Lung (tissue), 11 donors: ENCODE measurements at regions not wholly inside any gene's neighbourhood (a gene's known extent, or its start where the extent isn't known, plus 50 kb on each side); places are given as distances from the start of the nearest gene placed in this dataset.

Source experiments
- ATAC-seq: fragments of 200-7000 bp; cut with Tn5 transposase; one replicate; pipeline ENCODE4 v1.9.1; 2020; ENCODE audit warnings: moderate number of reproducible peaks; ENCODE audit not compliant: insufficient read depth, low FRiP score
- DNase-seq, 3 donors: peaks; one replicate each; pipeline ENCODE4 v3.0.0-alpha.2; 2013 to 2017
- H3K27ac ChIP-seq, 2 donors: one replicate each; pipeline ENCODE4 v1.5.1; 2013; ENCODE audit warnings: mild to moderate bottlenecking in 2 of 2, moderate library complexity in 2 of 2, control low read depth in 1 of 2, inconsistent platforms in 1 of 2, low read depth in 1 of 2, low read length in 1 of 2
- H3K27me3 ChIP-seq, 3 donors: one replicate each; pipeline ENCODE4 v1.5.1; 2013; ENCODE audit warnings: low read length in 2 of 3; ENCODE audit not compliant: control insufficient read depth in 3 of 3, insufficient read depth in 3 of 3
- H3K36me3 ChIP-seq, 4 donors: one replicate each; pipeline ENCODE4 v1.5.1; 2013; ENCODE audit warnings: low read length in 4 of 4, mild to moderate bottlenecking in 1 of 4, moderate library complexity in 1 of 4; ENCODE audit not compliant: control insufficient read depth in 4 of 4, insufficient read depth in 4 of 4
- H3K4me1 ChIP-seq, 5 donors: one replicate each; pipeline ENCODE4 v1.5.1; 2013; ENCODE audit warnings: low read length in 5 of 5, mild to moderate bottlenecking in 2 of 5, moderate library complexity in 1 of 5; ENCODE audit not compliant: control insufficient read depth in 5 of 5, insufficient read depth in 5 of 5
- H3K4me3 ChIP-seq: one replicate; pipeline ENCODE4 v1.5.1; 2013; ENCODE audit warnings: mild to moderate bottlenecking, control low read depth, moderate library complexity
- H3K9ac ChIP-seq, 2 donors: one replicate each; pipeline ENCODE4 v1.5.1; 2013; ENCODE audit warnings: low read length in 2 of 2, control low read depth in 1 of 2; ENCODE audit not compliant: insufficient read depth in 1 of 2
- H3K9me3 ChIP-seq, 4 donors: one replicate each; pipeline ENCODE4 v1.5.1; 2013; ENCODE audit warnings: low read length in 3 of 4, mild to moderate bottlenecking in 1 of 4, moderate library complexity in 1 of 4; ENCODE audit not compliant: control insufficient read depth in 4 of 4, insufficient read depth in 3 of 4
- WGBS, 2 donors: extraction: QIAGEN DNeasy Blood & Tissue Kit; methylation state at CpG; one replicate each; pipeline ENCODE4 v1.1.7; 2013; 5-methylcytosine and 5-hydroxymethylcytosine counted together
- TF ChIP-seq, protein P1 (sequence below): IDR thresholded peaks from 2 replicates; pipeline ENCODE4 v1.5.1; 2012; ENCODE audit warnings: mild to moderate bottlenecking; ENCODE audit errors: control extremely low read depth, extremely low read depth
- donor health status: control.
- donor health status: control.
- donor health status: Bipolar disorder and iron deficiency.
- donor health status: healthy.
- donor health status: DM: yes; HTN: yes; CAD: no.

DNA sequence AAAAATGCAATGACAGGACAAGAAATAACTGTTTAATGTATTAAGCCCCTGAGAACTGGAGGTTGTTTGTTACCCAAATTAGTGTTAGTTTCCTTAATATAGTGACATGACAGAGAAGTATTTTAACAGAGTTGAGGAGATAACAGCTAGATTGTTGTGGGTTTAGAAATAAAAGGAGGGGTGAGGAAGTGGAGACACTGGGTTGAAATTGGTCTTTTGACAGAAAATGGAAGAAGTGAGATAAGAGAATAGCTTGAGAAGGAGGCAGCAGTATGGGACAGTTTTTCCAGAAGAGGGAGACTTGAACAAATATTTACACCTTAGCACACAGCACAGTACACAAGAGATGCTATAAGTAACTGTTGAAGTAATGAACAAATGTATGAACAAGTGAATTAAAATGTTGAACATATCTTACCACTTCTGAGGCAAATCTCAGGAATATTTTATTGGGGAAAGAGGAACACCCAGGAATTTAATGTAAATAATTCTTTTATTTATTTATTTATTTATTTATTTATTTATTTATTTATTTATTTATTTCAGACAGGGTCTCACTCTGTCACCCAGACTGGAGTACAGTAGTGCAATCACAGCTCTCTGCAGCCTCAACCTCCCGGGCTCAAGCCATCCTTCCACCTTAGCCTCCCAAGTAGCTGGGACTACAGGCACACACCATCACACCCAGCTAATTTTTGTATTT lies 58.0 kb upstream of the EGFL6 start:
- Histone ChIP-seq H3K9me3 (no peaks in the 10 kb centered on the region), H3K4me1 (no peaks in the 10 kb centered on the region), H3K27me3 (peaks cover 0 to 28% (median 16%) of the 10 kb centered on the region in 3 donors), H3K27ac (no peak overlapping the region), H3K9ac (no peak overlapping the region), H3K36me3 (no peaks in the 10 kb centered on the region), H3K4me3 (no peak overlapping the region)
- ATAC-seq (no peak), DNase-seq (no peak)
- WGBS, 2 donors, result 95 to 100% methylated on average over 1 of the region's 1 CpG
- TF ChIP-seq, protein P1, sequence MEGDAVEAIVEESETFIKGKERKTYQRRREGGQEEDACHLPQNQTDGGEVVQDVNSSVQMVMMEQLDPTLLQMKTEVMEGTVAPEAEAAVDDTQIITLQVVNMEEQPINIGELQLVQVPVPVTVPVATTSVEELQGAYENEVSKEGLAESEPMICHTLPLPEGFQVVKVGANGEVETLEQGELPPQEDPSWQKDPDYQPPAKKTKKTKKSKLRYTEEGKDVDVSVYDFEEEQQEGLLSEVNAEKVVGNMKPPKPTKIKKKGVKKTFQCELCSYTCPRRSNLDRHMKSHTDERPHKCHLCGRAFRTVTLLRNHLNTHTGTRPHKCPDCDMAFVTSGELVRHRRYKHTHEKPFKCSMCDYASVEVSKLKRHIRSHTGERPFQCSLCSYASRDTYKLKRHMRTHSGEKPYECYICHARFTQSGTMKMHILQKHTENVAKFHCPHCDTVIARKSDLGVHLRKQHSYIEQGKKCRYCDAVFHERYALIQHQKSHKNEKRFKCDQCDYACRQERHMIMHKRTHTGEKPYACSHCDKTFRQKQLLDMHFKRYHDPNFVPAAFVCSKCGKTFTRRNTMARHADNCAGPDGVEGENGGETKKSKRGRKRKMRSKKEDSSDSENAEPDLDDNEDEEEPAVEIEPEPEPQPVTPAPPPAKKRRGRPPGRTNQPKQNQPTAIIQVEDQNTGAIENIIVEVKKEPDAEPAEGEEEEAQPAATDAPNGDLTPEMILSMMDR, result no peak

DNA sequence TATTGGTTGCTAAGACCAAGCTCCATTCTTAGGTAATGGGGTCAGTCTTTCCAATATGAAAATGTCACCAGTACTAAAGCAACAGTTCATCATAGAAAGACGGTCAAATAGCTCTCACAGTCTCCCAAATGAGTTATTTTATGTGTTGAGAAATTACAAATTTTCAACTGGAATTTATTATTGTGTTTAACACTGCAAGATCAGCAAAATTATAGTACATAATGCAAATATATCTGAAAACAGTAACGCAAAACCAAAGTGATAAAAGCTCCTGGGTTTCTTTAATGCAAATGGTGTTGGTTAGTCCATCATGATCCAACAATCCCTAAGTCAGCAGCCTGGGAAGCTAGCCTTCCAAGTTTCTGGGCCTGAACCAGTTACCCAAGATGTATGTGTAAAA lies 61.5 kb upstream of the EGFL6 start:
- Histone ChIP-seq H3K4me3 (no peak overlapping the region), H3K27me3 (peaks cover 0 to 33% (median 17%) of the 10 kb centered on the region in 3 donors), H3K9ac (no peak overlapping the region), H3K27ac (no peak overlapping the region), H3K9me3 (no peaks in the 10 kb centered on the region), H3K4me1 (no peaks in the 10 kb centered on the region), H3K36me3 (no peaks in the 10 kb centered on the region)
- DNase-seq (no peak), ATAC-seq (no peak)
- TF ChIP-seq, protein P1, result no peak
- 74 to 84% methylated on average over 2 of the region's 2 CpGs for WGBS, 2 donors

DNA sequence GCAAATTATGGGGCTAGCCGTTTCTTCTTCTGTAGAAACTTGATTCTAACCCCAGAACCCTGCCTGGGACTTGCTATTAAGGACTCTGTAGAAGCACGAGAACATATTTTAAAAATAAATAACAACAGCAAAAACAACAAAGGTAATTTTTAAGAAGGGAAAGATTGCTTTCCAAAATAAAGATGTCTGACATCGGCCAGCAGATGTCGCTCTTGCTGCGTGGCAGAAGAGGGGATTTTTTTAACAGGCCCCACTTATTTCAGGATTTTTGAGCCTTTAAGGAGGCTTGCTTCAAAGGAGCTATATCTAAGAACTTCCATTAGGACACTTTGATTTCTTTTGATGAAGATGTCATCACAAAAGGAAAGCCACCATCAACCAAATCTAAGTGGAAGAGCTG lies 62.8 kb upstream of the EGFL6 start:
- H3K27ac ChIP-seq, result no peak overlapping the region
- TF ChIP-seq, protein P1, result peak; percentile 62
- no peak overlapping the region for H3K9ac ChIP-seq
- H3K4me1 ChIP-seq, result no peaks in the 10 kb centered on the region
- ATAC-seq (no peak), DNase-seq (peak; percentile 49 to 75 (median 54))
- H3K27me3 ChIP-seq, result peaks cover 0 to 33% (median 11%) of the 10 kb centered on the region in 3 donors
- no peaks in the 10 kb centered on the region for H3K9me3 ChIP-seq
- WGBS, 2 donors, result 6 to 10% methylated on average over 5 of the region's 5 CpGs
- H3K4me3 ChIP-seq, result no peak overlapping the region
- no peaks in the 10 kb centered on the region for H3K36me3 ChIP-seq

- WGBS, 2 donors, result 45 to 57% methylated on average over 2 of the region's 2 CpGs
- Histone ChIP-seq H3K9me3 (no peaks in the 10 kb centered on the region), H3K27me3 (peaks cover 2 to 27% (median 27%) of the 10 kb centered on the region in 3 donors), H3K4me3 (no peak overlapping the region), H3K4me1 (no peaks in the 10 kb centered on the region), H3K36me3 (no peaks in the 10 kb centered on the region), H3K9ac (no peak overlapping the region), H3K27ac (no peak overlapping the region)
- no peak for ATAC-seq
- DNase-seq, result no peak
- TF ChIP-seq, protein P1, result no peak
These were observed 66.8 kb upstream of the EGFL6 start for GRCh38 chrX:13502590-13502989.
